ENCODE measurements at regions not wholly inside any gene's neighbourhood (a gene's known extent, or its start where the extent isn't known, plus 50 kb on each side); places are given as distances from the start of the nearest gene placed in this dataset.

DNA sequence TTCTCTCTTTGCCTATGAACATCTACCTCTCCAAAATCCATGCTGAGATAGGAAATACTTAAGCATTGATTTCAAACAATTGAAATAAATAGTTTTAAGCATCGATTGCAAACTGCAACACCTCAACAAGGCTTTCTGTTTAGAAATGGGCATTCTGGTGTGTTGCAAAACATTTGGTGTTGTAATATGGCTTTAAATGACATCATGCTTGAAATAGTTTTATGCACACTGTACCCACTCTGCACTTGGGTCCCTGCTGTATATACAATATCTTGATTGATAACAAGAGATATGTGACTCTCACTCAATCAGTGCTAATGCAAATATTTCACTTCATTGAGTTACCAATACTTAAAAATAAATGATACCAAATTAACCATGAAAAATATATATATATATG lies 964.9 kb upstream of the GRIA3 start:
- POLR2A ChIA-PET: no interaction called here
- TF ChIP-seq KLF10 (tag by site-specific recombination; IDR thresholded peaks at IDR 0.05) (no peak), ZNF174 (tag by site-specific recombination; IDR thresholded peaks at IDR 0.05) (no peak), ZNF843 (tag by site-specific recombination; IDR thresholded peaks at IDR 0.05) (no peak), GLI2 (tag by site-specific recombination; IDR thresholded peaks at IDR 0.05; ENCODE audit: borderline replicate concordance, low read depth) (no peak), ZNF302 (tag by site-specific recombination; IDR thresholded peaks at IDR 0.05; ENCODE audit: low read depth) (no peak), ELK4 (IDR thresholded peaks at IDR 0.05; ENCODE audit: borderline replicate concordance, low read depth, low read length) (no peak), AEBP2 (tag by site-specific recombination; IDR thresholded peaks at IDR 0.05; ENCODE audit: borderline replicate concordance) (no peak), ZNF19 (tag by site-specific recombination; IDR thresholded peaks at IDR 0.05; ENCODE audit: low read depth) (no peak), ZNF10 (tag by site-specific recombination; IDR thresholded peaks at IDR 0.05) (no peak), ZNF530 (tag by site-specific recombination; IDR thresholded peaks at IDR 0.05; ENCODE audit: low read depth) (no peak), YY1 (tag by site-specific recombination; IDR thresholded peaks at IDR 0.05) (no peak), TSHZ1 (tag by site-specific recombination; IDR thresholded peaks at IDR 0.05; ENCODE audit: borderline replicate concordance) (no peak), ZBTB17 (tag by site-specific recombination; IDR thresholded peaks at IDR 0.05) (no peak), BCL11B (tag by site-specific recombination; IDR thresholded peaks at IDR 0.05; ENCODE audit: low read depth) (no peak)
- TF ChIP-seq, protein P1, sequence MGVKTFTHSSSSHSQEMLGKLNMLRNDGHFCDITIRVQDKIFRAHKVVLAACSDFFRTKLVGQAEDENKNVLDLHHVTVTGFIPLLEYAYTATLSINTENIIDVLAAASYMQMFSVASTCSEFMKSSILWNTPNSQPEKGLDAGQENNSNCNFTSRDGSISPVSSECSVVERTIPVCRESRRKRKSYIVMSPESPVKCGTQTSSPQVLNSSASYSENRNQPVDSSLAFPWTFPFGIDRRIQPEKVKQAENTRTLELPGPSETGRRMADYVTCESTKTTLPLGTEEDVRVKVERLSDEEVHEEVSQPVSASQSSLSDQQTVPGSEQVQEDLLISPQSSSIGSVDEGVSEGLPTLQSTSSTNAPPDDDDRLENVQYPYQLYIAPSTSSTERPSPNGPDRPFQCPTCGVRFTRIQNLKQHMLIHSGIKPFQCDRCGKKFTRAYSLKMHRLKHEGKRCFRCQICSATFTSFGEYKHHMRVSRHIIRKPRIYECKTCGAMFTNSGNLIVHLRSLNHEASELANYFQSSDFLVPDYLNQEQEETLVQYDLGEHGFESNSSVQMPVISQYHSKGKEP (tag by site-specific recombination; IDR thresholded peaks at IDR 0.05): no peak
- TF ChIP-seq, protein P2, sequence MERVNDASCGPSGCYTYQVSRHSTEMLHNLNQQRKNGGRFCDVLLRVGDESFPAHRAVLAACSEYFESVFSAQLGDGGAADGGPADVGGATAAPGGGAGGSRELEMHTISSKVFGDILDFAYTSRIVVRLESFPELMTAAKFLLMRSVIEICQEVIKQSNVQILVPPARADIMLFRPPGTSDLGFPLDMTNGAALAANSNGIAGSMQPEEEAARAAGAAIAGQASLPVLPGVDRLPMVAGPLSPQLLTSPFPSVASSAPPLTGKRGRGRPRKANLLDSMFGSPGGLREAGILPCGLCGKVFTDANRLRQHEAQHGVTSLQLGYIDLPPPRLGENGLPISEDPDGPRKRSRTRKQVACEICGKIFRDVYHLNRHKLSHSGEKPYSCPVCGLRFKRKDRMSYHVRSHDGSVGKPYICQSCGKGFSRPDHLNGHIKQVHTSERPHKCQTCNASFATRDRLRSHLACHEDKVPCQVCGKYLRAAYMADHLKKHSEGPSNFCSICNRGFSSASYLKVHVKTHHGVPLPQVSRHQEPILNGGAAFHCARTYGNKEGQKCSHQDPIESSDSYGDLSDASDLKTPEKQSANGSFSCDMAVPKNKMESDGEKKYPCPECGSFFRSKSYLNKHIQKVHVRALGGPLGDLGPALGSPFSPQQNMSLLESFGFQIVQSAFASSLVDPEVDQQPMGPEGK (tag by site-specific recombination; IDR thresholded peaks at IDR 0.05): no peak
- Histone ChIP-seq H3K4me3 (ENCODE audit: low read depth, low read length) (no peak overlapping the region), H3K9me3 (ENCODE audit: control insufficient read depth, insufficient read depth, low read depth, low read length) (no peaks in the 10 kb centered on the region), H3K4me1 (ENCODE audit: control insufficient read depth, insufficient read depth, low read length) (no peaks in the 10 kb centered on the region), H3K27ac (ENCODE audit: extremely low read depth, low read depth, low read length) (no peak overlapping the region), H3K36me3 (ENCODE audit: control insufficient read depth in 2 of 2, insufficient read depth in 1 of 2, low read length in 2 of 2) (no peaks in the 10 kb centered on the region)
- CTCF ChIA-PET: no interaction called here

DNA sequence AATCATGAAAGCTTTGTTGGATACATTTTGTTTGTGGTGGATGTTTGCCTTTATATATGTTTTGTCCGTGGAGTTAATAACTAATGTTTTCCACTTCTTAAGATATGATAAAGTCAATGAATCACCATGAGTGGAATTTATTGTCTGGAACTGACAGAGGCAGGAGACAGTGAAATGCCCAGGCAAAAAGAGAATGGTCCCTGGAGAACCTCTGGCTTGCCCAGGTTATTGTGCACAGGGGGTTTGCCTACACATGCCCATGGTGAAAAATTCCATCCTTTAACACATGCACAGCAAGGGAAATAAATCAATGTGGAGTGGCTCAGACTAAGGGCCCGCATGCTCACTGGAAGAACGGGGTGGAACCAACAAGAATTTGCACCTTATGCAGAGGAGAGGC lies 964.3 kb upstream of the GRIA3 start:
- no peaks in the 10 kb centered on the region for H3K9me3 ChIP-seq (ENCODE audit: control insufficient read depth, insufficient read depth, low read depth, low read length)
- no peak overlapping the region for H3K27ac ChIP-seq (ENCODE audit: extremely low read depth, low read depth, low read length)
- H3K36me3 ChIP-seq (ENCODE audit: control insufficient read depth in 2 of 2, insufficient read depth in 1 of 2, low read length in 2 of 2): no peaks in the 10 kb centered on the region
- no peaks in the 10 kb centered on the region for H3K4me1 ChIP-seq (ENCODE audit: control insufficient read depth, insufficient read depth, low read length)
- ChIA-PET POLR2A (no interaction called here), CTCF (no interaction called here)
- no peak overlapping the region for H3K4me3 ChIP-seq (ENCODE audit: low read depth, low read length)
- TF ChIP-seq, protein P2 (tag by site-specific recombination; IDR thresholded peaks at IDR 0.05): no peak
- TF ChIP-seq ZNF416 (tag by site-specific recombination; IDR thresholded peaks at IDR 0.05): no peak
- no peak for TF ChIP-seq ZNF433 (tag by site-specific recombination; IDR thresholded peaks at IDR 0.05; ENCODE audit: low read depth)
- TF ChIP-seq ZNF561 (tag by site-specific recombination; IDR thresholded peaks at IDR 0.05; ENCODE audit: borderline replicate concordance): no peak
- no peak for TF ChIP-seq ZNF529 (tag by site-specific recombination; IDR thresholded peaks at IDR 0.05; ENCODE audit: insufficient replicate concordance)
- TF ChIP-seq MEIS1 (CRISPR knock-in tag; IDR thresholded peaks at IDR 0.05; ENCODE audit: borderline replicate concordance): no peak
- no peak for TF ChIP-seq ZNF791 (tag by site-specific recombination; IDR thresholded peaks at IDR 0.05)
- no peak for TF ChIP-seq ZNF501 (tag by site-specific recombination; IDR thresholded peaks at IDR 0.05)
